ENCODE measurements at regions not wholly inside any gene's neighbourhood (a gene's known extent, or its start where the extent isn't known, plus 50 kb on each side); places are given as distances from the start of the nearest gene placed in this dataset.

GRCh38 chr6:45739058-45739457 lies 276.6 kb downstream of the CLIC5 start:
- no peak for FAIRE-seq

- no peak for FAIRE-seq
These were observed 277.6 kb downstream of the CLIC5 start for GRCh38 chr6:45738057-45738455.

GRCh38 chr6:45737331-45738056 lies 278.2 kb downstream of the CLIC5 start:
- FAIRE-seq, result no peak

GRCh38 chr6:45736134-45736533 lies 279.5 kb downstream of the CLIC5 start:
- FAIRE-seq, result no peak

GRCh38 chr6:45732731-45733130 lies 282.9 kb downstream of the CLIC5 start:
- no peak for FAIRE-seq

- FAIRE-seq, result no peak
These were observed 285.4 kb downstream of the CLIC5 start for GRCh38 chr6:45730232-45730631.

- no peak for FAIRE-seq
These were observed 287.0 kb downstream of the CLIC5 start for GRCh38 chr6:45728674-45729073.

- FAIRE-seq, result no peak
These were observed 287.7 kb downstream of the CLIC5 start for GRCh38 chr6:45727819-45728449.

GRCh38 chr6:45727228-45727627 lies 288.4 kb downstream of the CLIC5 start:
- no peak for FAIRE-seq

- FAIRE-seq, result no peak
These were observed 289.2 kb downstream of the CLIC5 start for GRCh38 chr6:45726444-45726843.

- FAIRE-seq, result no peak
These were observed 291.1 kb downstream of the CLIC5 start for GRCh38 chr6:45724511-45724910.

GRCh38 chr6:45724027-45724426 lies 291.6 kb downstream of the CLIC5 start:
- no peak for FAIRE-seq

GRCh38 chr6:45722876-45723275 lies 292.8 kb downstream of the CLIC5 start:
- no peak for FAIRE-seq

- FAIRE-seq, result no peak
These were observed 294.0 kb downstream of the CLIC5 start for GRCh38 chr6:45721665-45722064.

- no peak for FAIRE-seq
These were observed 296.8 kb downstream of the CLIC5 start for GRCh38 chr6:45718871-45719270.

- FAIRE-seq, result no peak
These were observed 297.5 kb downstream of the CLIC5 start for GRCh38 chr6:45718131-45718530.

GRCh38 chr6:45717715-45718114 lies 297.9 kb downstream of the CLIC5 start:
- no peak for FAIRE-seq

GRCh38 chr6:45717027-45717426 lies 298.6 kb downstream of the CLIC5 start:
- no peak for FAIRE-seq

- FAIRE-seq, result no peak
These were observed 300.2 kb downstream of the CLIC5 start for GRCh38 chr6:45715508-45715803.

GRCh38 chr6:45714741-45715507 lies 300.7 kb downstream of the CLIC5 start:
- no peak for FAIRE-seq

GRCh38 chr6:45714006-45714730 lies 301.5 kb downstream of the CLIC5 start:
- no peak for FAIRE-seq

Data from G401.6 (cell line).